Neural progenitor cell (in vitro differentiated cells): ENCODE measurements at regions not wholly inside any gene's neighbourhood (a gene's known extent, or its start where the extent isn't known, plus 50 kb on each side); places are given as distances from the start of the nearest gene placed in this dataset.

ENCODE experiments used
- DNase-seq: peaks from one replicate; pipeline ENCODE4 v3.0.0-alpha.2; 2016; ENCODE audit warnings: low spot score
- H2AFZ ChIP-seq: fragments of 200-600 bp; sonication (generic); replicated peaks from 2 replicates; pipeline ENCODE4 v1.6.1; 2016; ENCODE audit warnings: antibody characterized with exemption
- H3F3A ChIP-seq: fragments of 200-600 bp; sonication (generic); 2 replicates; pipeline ENCODE4 v1.6.1; 2016; ENCODE audit warnings: antibody characterized with exemption, low read depth
- H3K27ac ChIP-seq: fragments of 200-600 bp; sonication (generic); 2 replicates; pipeline ENCODE4 v1.5.1; 2016; ENCODE audit warnings: mild to moderate bottlenecking
- H3K27me3 ChIP-seq: fragments of 200-600 bp; sonication (generic); 2 replicates; pipeline ENCODE4 v1.6.1; 2016; ENCODE audit warnings: mild to moderate bottlenecking, moderate library complexity
- H3K36me3 ChIP-seq: fragments of 200-600 bp; sonication (generic); 2 replicates; pipeline ENCODE4 v1.5.1; 2016
- H3K4me1 ChIP-seq: fragments of 200-600 bp; sonication (generic); 2 replicates; pipeline ENCODE4 v1.6.1; 2016; ENCODE audit warnings: mixed run types
- H3K4me2 ChIP-seq: fragments of 200-600 bp; sonication (generic); 2 replicates; pipeline ENCODE4 v1.6.1; 2016
- H3K4me3 ChIP-seq: fragments of 200-600 bp; sonication (generic); 2 replicates; pipeline ENCODE4 v1.5.1; 2016
- H3K79me2 ChIP-seq: fragments of 200-600 bp; sonication (generic); 2 replicates; pipeline ENCODE4 v1.6.1; 2016; ENCODE audit warnings: low read depth
- H3K9ac ChIP-seq: fragments of 200-600 bp; sonication (generic); 2 replicates; pipeline ENCODE4 v1.6.1; 2016
- H3K9me3 ChIP-seq: fragments of 200-600 bp; sonication (generic); 2 replicates; pipeline ENCODE4 v1.5.1; 2016; ENCODE audit warnings: low read depth
- H4K20me1 ChIP-seq: fragments of 200-600 bp; sonication (generic); 2 replicates; pipeline ENCODE4 v1.6.1; 2016; ENCODE audit warnings: low read depth
- H3K27ac Mint-ChIP-seq: 3 replicates; pipeline ENCODE4 v1.8.0; 2021; ENCODE audit warnings: mixed read lengths
- H3K27me3 Mint-ChIP-seq: 2 replicates; pipeline ENCODE4 v1.8.0; 2022; ENCODE audit warnings: low read depth, mild to moderate bottlenecking, inconsistent platforms, moderate library complexity, mixed read lengths; ENCODE audit not compliant: insufficient read depth
- H3K36me3 Mint-ChIP-seq: 3 replicates; pipeline ENCODE4 v1.8.0; 2021; ENCODE audit warnings: mixed read lengths
- H3K4me1 Mint-ChIP-seq: 3 replicates; pipeline ENCODE4 v1.8.0; 2021; ENCODE audit warnings: mixed read lengths
- H3K4me3 Mint-ChIP-seq: 3 replicates; pipeline ENCODE4 v1.8.0; 2021; ENCODE audit warnings: mild to moderate bottlenecking, moderate library complexity, mixed read lengths
- H3K9me3 Mint-ChIP-seq: 3 replicates; pipeline ENCODE4 v1.8.0; 2020; ENCODE audit warnings: mixed read lengths
- CTCF ChIP-seq: fragments of 200-600 bp; sonication (generic); IDR thresholded peaks from 2 replicates; pipeline ENCODE4 v1.5.1; 2017; ENCODE audit warnings: antibody characterized with exemption, mild to moderate bottlenecking
- EZH2 ChIP-seq: fragments of 200-600 bp; sonication (generic); IDR thresholded peaks from 2 replicates; pipeline ENCODE4 v1.6.1; 2017; ENCODE audit warnings: antibody characterized with exemption, mild to moderate bottlenecking, moderate library complexity
- EZH2phosphoT487 ChIP-seq: fragments of 200-600 bp; sonication (generic); IDR thresholded peaks from 2 replicates; pipeline ENCODE4 v1.6.1; 2017; ENCODE audit warnings: antibody characterized with exemption

GRCh38 chr1:229035748-229036082, 235.2 kb upstream of the RAB4A start:
- Mint-ChIP-seq H3K27me3 (peaks cover 7% of the 10 kb centered on the region), H3K4me3 (no peak overlapping the region), H3K9me3 (peaks cover 4% of the 10 kb centered on the region), H3K4me1 (peaks cover 31% of the 10 kb centered on the region), H3K27ac (no peak overlapping the region), H3K36me3 (no peaks in the 10 kb centered on the region)
- TF ChIP-seq EZH2phosphoT487: no peak
- TF ChIP-seq CTCF: no peak
- no peak for TF ChIP-seq EZH2
- Histone ChIP-seq H3K9me3 (no peaks in the 10 kb centered on the region), H3F3A (peaks cover 18% of the 10 kb centered on the region), H4K20me1 (no peaks in the 10 kb centered on the region), H3K27ac (no peak overlapping the region), H2AFZ (no peak overlapping the region), H3K27me3 (no peaks in the 10 kb centered on the region), H3K4me1 (peaks cover 51% of the 10 kb centered on the region), H3K79me2 (no peaks in the 10 kb centered on the region), H3K9ac (no peak overlapping the region), H3K4me3 (no peak overlapping the region), H3K36me3 (no peaks in the 10 kb centered on the region), H3K4me2 (no peak overlapping the region)
- no peak for DNase-seq

- Histone ChIP-seq H3K36me3 (no peaks in the 10 kb centered on the region), H3K79me2 (no peaks in the 10 kb centered on the region), H3K9ac (no peak overlapping the region), H3F3A (peaks cover 18% of the 10 kb centered on the region), H3K9me3 (no peaks in the 10 kb centered on the region), H3K4me2 (no peak overlapping the region), H3K27ac (peak overlapping the region; percentile 74), H4K20me1 (no peaks in the 10 kb centered on the region), H3K4me1 (peaks cover 34% of the 10 kb centered on the region), H3K4me3 (no peak overlapping the region), H2AFZ (peak overlapping the region; percentile 48), H3K27me3 (no peaks in the 10 kb centered on the region)
- H3K4me3 Mint-ChIP-seq: no peak overlapping the region
- no peak overlapping the region for H3K27ac Mint-ChIP-seq
- TF ChIP-seq EZH2phosphoT487: no peak
- TF ChIP-seq EZH2: no peak
- TF ChIP-seq CTCF: no peak
- DNase-seq: peak; percentile 43
- H3K4me1 Mint-ChIP-seq: peaks cover 12% of the 10 kb centered on the region
- H3K9me3 Mint-ChIP-seq: peaks cover 4% of the 10 kb centered on the region
- peaks cover 7% of the 10 kb centered on the region for H3K27me3 Mint-ChIP-seq
- no peaks in the 10 kb centered on the region for H3K36me3 Mint-ChIP-seq
These were observed 233.0 kb upstream of the RAB4A start for GRCh38 chr1:229037806-229038405.

GRCh38 chr1:229040630-229041358, 230.1 kb upstream of the RAB4A start:
- no peak overlapping the region for H3K4me3 Mint-ChIP-seq
- Histone ChIP-seq H3K27ac (no peak overlapping the region), H4K20me1 (no peaks in the 10 kb centered on the region), H3K27me3 (no peaks in the 10 kb centered on the region), H3K4me3 (no peak overlapping the region), H3K9me3 (no peaks in the 10 kb centered on the region), H3K79me2 (no peaks in the 10 kb centered on the region), H2AFZ (no peak overlapping the region), H3F3A (peaks cover 18% of the 10 kb centered on the region), H3K9ac (no peak overlapping the region), H3K4me1 (peaks cover 32% of the 10 kb centered on the region), H3K4me2 (no peak overlapping the region), H3K36me3 (no peaks in the 10 kb centered on the region)
- H3K9me3 Mint-ChIP-seq: peaks cover 4% of the 10 kb centered on the region
- no peak for TF ChIP-seq EZH2phosphoT487
- no peak for TF ChIP-seq CTCF
- TF ChIP-seq EZH2: no peak
- no peak for DNase-seq
- H3K27ac Mint-ChIP-seq: no peak overlapping the region
- no peaks in the 10 kb centered on the region for H3K36me3 Mint-ChIP-seq
- H3K27me3 Mint-ChIP-seq: peaks cover 4% of the 10 kb centered on the region
- H3K4me1 Mint-ChIP-seq: peaks cover 2% of the 10 kb centered on the region
